ENCODE measurements at regions not wholly inside any gene's neighbourhood (a gene's known extent, or its start where the extent isn't known, plus 50 kb on each side); places are given as distances from the start of the nearest gene placed in this dataset.

DNA sequence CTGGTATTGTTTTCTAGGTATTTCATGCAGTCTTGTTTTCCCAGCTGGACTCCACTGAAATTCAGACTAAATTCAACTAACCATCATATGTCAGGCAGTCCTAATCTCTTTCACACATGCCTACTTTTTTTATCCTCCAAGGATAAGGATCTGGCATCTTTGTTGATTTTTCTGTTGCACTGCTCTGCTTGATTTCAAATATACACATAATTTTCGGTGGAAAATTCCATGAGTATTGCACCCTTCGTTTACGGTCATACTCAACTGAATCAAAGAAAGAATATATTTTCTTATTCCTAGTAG lies 64.8 kb upstream of the UNC93A start:
- POLR2A ChIA-PET: no interaction called here
- DNase-seq (no peak), ATAC-seq (no peak)
- Mint-ChIP-seq H3K4me1 (ENCODE audit: low read depth) (no peaks in the 10 kb centered on the region), H3K27me3 (peaks cover 18% of the 10 kb centered on the region), H3K9me3 (no peaks in the 10 kb centered on the region), H3K36me3 (ENCODE audit: low read depth) (no peaks in the 10 kb centered on the region), H3K4me3 (no peak overlapping the region), H3K27ac (no peak overlapping the region)
- TF ChIP-seq, protein P1, sequence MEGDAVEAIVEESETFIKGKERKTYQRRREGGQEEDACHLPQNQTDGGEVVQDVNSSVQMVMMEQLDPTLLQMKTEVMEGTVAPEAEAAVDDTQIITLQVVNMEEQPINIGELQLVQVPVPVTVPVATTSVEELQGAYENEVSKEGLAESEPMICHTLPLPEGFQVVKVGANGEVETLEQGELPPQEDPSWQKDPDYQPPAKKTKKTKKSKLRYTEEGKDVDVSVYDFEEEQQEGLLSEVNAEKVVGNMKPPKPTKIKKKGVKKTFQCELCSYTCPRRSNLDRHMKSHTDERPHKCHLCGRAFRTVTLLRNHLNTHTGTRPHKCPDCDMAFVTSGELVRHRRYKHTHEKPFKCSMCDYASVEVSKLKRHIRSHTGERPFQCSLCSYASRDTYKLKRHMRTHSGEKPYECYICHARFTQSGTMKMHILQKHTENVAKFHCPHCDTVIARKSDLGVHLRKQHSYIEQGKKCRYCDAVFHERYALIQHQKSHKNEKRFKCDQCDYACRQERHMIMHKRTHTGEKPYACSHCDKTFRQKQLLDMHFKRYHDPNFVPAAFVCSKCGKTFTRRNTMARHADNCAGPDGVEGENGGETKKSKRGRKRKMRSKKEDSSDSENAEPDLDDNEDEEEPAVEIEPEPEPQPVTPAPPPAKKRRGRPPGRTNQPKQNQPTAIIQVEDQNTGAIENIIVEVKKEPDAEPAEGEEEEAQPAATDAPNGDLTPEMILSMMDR (IDR thresholded peaks at IDR 0.05): no peak
- CTCF ChIA-PET: interaction anchor here (0.6 kb wide), 1 partner anchor 20 kb away, joined by 3 read pairs; no protein-coding TSS in a partner anchor
- intact Hi-C loops (cut with micrococcal nuclease): loop anchor here (5.0 kb wide), 1 partner anchor 61 kb away; no protein-coding TSS in a partner anchor

DNA sequence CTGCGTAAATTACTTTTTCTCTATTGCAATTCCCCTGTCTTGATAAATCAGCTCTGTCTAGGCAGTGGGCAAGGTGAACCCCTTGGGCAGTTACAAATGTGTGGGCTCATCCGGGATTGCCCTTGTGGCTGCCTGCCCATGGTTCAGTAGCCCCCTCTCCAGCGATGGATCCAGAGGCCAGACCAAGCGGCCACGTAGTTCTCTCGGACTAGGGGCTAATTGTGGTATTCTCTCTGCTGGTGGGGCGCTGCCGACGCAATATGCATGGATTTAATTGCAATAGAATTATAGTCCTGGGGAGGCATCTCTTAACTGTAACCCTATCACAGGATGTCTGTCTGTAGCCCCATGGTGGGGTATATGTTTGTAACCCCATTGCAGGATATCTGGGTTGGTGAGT lies 64.3 kb upstream of the UNC93A start:
- TF ChIP-seq, protein P1 (IDR thresholded peaks at IDR 0.05): no peak
- Mint-ChIP-seq H3K27me3 (peaks cover 18% of the 10 kb centered on the region), H3K27ac (no peak overlapping the region), H3K4me1 (ENCODE audit: low read depth) (no peaks in the 10 kb centered on the region), H3K4me3 (no peak overlapping the region), H3K36me3 (ENCODE audit: low read depth) (no peaks in the 10 kb centered on the region), H3K9me3 (no peaks in the 10 kb centered on the region)
- POLR2A ChIA-PET: no interaction called here
- no peak for DNase-seq
- ATAC-seq: no peak
- CTCF ChIA-PET: no interaction called here
- intact Hi-C loops (cut with micrococcal nuclease): loop anchor here (5.0 kb wide), 1 partner anchor 61 kb away; no protein-coding TSS in a partner anchor

DNA sequence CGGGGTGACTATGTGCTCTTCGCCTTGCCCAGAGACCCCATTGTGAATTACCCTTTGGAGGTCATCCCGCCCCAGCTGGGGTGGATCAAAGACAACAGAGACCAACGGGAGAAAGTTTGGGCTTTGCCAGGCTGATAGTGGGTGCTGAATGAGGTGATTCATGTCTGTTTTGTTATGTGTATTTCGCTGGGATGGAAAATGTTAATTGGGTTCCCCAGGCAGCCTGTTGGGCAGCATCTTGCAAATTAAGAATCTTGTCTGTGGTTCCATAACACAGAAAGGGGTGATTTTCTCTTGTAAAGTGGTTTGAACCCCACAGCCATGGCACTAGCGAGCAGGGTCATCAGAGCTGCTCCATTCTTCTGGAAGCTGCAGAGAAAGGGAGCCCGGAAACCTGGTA lies 63.1 kb upstream of the UNC93A start:
- ChIA-PET CTCF (interaction anchor here (1.1 kb wide), 1 partner anchor 63 kb away, joined by 4 read pairs; the partner anchor contains the start of gene UNC93A), POLR2A (no interaction called here)
- no peak overlapping the region for H3K27ac Mint-ChIP-seq
- H3K27me3 Mint-ChIP-seq: peaks cover 21% of the 10 kb centered on the region
- no peak overlapping the region for H3K4me3 Mint-ChIP-seq
- no peaks in the 10 kb centered on the region for H3K4me1 Mint-ChIP-seq (ENCODE audit: low read depth)
- no peak for DNase-seq
- ATAC-seq: no peak
- TF ChIP-seq, protein P1 (IDR thresholded peaks at IDR 0.05): no peak
- intact Hi-C loops (cut with micrococcal nuclease): loop anchor here (5.0 kb wide), 1 partner anchor 59 kb away; no protein-coding TSS in a partner anchor
- H3K9me3 Mint-ChIP-seq: no peaks in the 10 kb centered on the region
- no peaks in the 10 kb centered on the region for H3K36me3 Mint-ChIP-seq (ENCODE audit: low read depth)

DNA sequence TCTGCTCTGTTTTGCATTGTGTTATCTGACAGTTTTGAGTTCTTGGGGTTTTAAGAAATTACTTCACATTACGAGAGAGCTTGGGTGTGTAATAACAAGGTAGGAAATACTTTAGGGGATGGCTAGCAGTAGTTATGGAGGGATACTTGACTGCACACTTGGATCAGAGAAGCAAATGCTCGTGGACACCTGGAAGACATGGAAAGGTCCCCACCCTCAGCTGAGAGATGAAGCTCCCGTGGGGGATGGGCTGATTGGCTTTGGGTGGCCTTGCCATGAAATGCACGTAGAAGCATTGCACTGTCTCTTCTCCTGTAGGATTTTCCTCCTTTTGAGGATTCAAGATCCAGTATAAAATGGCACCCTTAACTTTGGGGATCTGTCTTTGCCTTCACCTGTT lies 61.5 kb upstream of the UNC93A start:
- ChIA-PET POLR2A (no interaction called here), CTCF (interaction anchor here (1.1 kb wide), 1 partner anchor 11 kb away, joined by 4 read pairs; no protein-coding TSS in a partner anchor)
- ATAC-seq (no peak), DNase-seq (no peak)
- H3K27me3 Mint-ChIP-seq: peaks cover 24% of the 10 kb centered on the region
- H3K4me3 Mint-ChIP-seq: no peak overlapping the region
- intact Hi-C loops (cut with micrococcal nuclease): loop anchor here (5.0 kb wide), 1 partner anchor 58 kb away; no protein-coding TSS in a partner anchor
- TF ChIP-seq, protein P1 (IDR thresholded peaks at IDR 0.05): no peak
- H3K36me3 Mint-ChIP-seq (ENCODE audit: low read depth): no peaks in the 10 kb centered on the region
- no peak overlapping the region for H3K27ac Mint-ChIP-seq
- no peaks in the 10 kb centered on the region for H3K9me3 Mint-ChIP-seq
- no peaks in the 10 kb centered on the region for H3K4me1 Mint-ChIP-seq (ENCODE audit: low read depth)

DNA sequence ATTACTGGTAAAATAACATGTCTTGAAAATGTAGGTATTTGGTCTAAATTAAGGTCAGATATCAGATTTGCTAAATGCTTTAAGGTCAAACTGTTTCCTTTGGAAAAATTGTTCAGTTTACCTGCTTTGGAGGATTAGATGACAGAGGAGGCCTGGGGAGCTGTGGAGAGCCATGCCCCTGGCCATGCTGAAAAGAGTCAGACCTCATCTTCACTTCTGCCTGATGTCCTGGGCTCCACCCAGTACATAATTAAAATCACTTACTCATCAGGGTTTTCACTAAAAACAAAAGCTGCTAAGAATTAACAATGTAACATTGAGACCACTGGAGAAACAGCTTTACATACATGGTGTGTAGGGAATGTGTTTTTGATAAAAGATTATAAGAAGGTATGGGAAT lies 60.8 kb upstream of the UNC93A start:
- ChIA-PET CTCF (interaction anchor here (1.1 kb wide), 2 partner anchors 11 to 12 kb away, joined by 3 to 4 read pairs; no protein-coding TSS in a partner anchor), POLR2A (no interaction called here)
- no peaks in the 10 kb centered on the region for H3K4me1 Mint-ChIP-seq (ENCODE audit: low read depth)
- no peak for ATAC-seq
- TF ChIP-seq, protein P1 (IDR thresholded peaks at IDR 0.05): no peak
- peaks cover 24% of the 10 kb centered on the region for H3K27me3 Mint-ChIP-seq
- DNase-seq: no peak
- H3K9me3 Mint-ChIP-seq: no peaks in the 10 kb centered on the region
- intact Hi-C loops (cut with micrococcal nuclease): no loop called here
- no peak overlapping the region for H3K4me3 Mint-ChIP-seq
- H3K27ac Mint-ChIP-seq: no peak overlapping the region
- no peaks in the 10 kb centered on the region for H3K36me3 Mint-ChIP-seq (ENCODE audit: low read depth)

Data from activated CD8-positive, alpha-beta T cell treated with anti-CD3 and anti-CD28 coated beads for 36 hours (primary cell).